ENCODE measurements at regions not wholly inside any gene's neighbourhood (a gene's known extent, or its start where the extent isn't known, plus 50 kb on each side); places are given as distances from the start of the nearest gene placed in this dataset.

GRCh38 chr6:56334937-56335336, 87.6 kb upstream of the COL21A1 start:
- DNase-seq: no peak

GRCh38 chr6:56329271-56330050, 82.1 kb upstream of the COL21A1 start:
- DNase-seq (no peak), ATAC-seq (peak in 1 of 4 donors; percentile 39), FAIRE-seq (no peak)
- Histone ChIP-seq H3K36me3 (no peaks in the 10 kb centered on the region), H3K9me3 (no peaks in the 10 kb centered on the region), H3K4me1 (no peaks in the 10 kb centered on the region), H3K4me3 (no peak overlapping the region), H3K27me3 (no peaks in the 10 kb centered on the region), H3K27ac (no peak overlapping the region)
- intact Hi-C loops (cut with DNase I): no loop called here
- 27 to 49% methylated on average over 3 of the region's 3 CpGs for WGBS, 2 donors
- TF ChIP-seq, protein P1, sequence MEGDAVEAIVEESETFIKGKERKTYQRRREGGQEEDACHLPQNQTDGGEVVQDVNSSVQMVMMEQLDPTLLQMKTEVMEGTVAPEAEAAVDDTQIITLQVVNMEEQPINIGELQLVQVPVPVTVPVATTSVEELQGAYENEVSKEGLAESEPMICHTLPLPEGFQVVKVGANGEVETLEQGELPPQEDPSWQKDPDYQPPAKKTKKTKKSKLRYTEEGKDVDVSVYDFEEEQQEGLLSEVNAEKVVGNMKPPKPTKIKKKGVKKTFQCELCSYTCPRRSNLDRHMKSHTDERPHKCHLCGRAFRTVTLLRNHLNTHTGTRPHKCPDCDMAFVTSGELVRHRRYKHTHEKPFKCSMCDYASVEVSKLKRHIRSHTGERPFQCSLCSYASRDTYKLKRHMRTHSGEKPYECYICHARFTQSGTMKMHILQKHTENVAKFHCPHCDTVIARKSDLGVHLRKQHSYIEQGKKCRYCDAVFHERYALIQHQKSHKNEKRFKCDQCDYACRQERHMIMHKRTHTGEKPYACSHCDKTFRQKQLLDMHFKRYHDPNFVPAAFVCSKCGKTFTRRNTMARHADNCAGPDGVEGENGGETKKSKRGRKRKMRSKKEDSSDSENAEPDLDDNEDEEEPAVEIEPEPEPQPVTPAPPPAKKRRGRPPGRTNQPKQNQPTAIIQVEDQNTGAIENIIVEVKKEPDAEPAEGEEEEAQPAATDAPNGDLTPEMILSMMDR (IDR thresholded peaks at IDR 0.05): no peak

More at GRCh38 chr6:56334937-56335336, 87.6 kb upstream of the COL21A1 start:
- no peaks in the 10 kb centered on the region for H3K36me3 ChIP-seq
- no peak for ATAC-seq
- H3K4me3 ChIP-seq: no peak overlapping the region
- no peaks in the 10 kb centered on the region for H3K9me3 ChIP-seq
- no peaks in the 10 kb centered on the region for H3K4me1 ChIP-seq
- 78 to 90% methylated on average over 1 of the region's 1 CpG for WGBS, 2 donors
- no peaks in the 10 kb centered on the region for H3K27me3 ChIP-seq
- no peak overlapping the region for H3K27ac ChIP-seq
- FAIRE-seq: no peak
- intact Hi-C loops (cut with DNase I): no loop called here
- TF ChIP-seq, protein P1 (IDR thresholded peaks at IDR 0.05): no peak

- intact Hi-C loops (cut with DNase I): no loop called here
- Histone ChIP-seq H3K36me3 (no peaks in the 10 kb centered on the region), H3K27ac (no peak overlapping the region), H3K9me3 (no peaks in the 10 kb centered on the region), H3K4me3 (no peak overlapping the region), H3K4me1 (no peaks in the 10 kb centered on the region), H3K27me3 (no peaks in the 10 kb centered on the region)
- FAIRE-seq (no peak), DNase-seq (no peak), ATAC-seq (no peak)
- WGBS, 2 donors: 62 to 77% methylated on average over 5 of the region's 5 CpGs
- TF ChIP-seq, protein P1 (IDR thresholded peaks at IDR 0.05): no peak
Observed at GRCh38 chr6:56328728-56329090, 81.3 kb upstream of the COL21A1 start.

GRCh38 chr6:56327946-56328727, 80.8 kb upstream of the COL21A1 start:
- WGBS, 2 donors: 48 to 62% methylated on average over 3 of the region's 3 CpGs
- Histone ChIP-seq H3K4me3 (no peak overlapping the region), H3K4me1 (no peaks in the 10 kb centered on the region), H3K9me3 (no peaks in the 10 kb centered on the region), H3K27ac (no peak overlapping the region), H3K36me3 (no peaks in the 10 kb centered on the region), H3K27me3 (no peaks in the 10 kb centered on the region)
- TF ChIP-seq, protein P1 (IDR thresholded peaks at IDR 0.05): no peak
- FAIRE-seq (no peak), ATAC-seq (no peak), DNase-seq (no peak)
- intact Hi-C loops (cut with DNase I): no loop called here

DNA sequence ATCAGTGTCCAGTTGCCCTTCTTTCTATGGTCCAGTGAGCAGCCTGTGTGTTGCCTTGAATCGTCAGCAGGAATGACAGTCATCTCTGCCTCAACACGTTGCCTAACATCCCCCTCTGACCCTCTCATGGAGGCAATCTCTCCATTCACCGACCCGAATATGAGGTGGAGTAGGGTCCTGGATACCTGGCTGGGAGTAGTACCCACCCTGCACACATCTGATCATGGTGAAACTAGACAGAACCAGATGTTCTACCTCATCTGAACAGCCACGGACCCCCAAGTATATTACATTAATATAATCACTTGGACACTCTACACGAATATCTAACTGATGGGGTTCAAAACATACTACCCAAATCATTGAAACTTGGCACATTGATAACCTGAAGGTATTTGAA, 77.0 kb upstream of the COL21A1 start:
- TF ChIP-seq, protein P1 (IDR thresholded peaks at IDR 0.05): no peak
- H3K27ac ChIP-seq: no peak overlapping the region
- ATAC-seq (no peak), DNase-seq (no peak), FAIRE-seq (no peak)
- intact Hi-C loops (cut with DNase I): no loop called here
- 27 to 35% methylated on average over 6 of the region's 6 CpGs for WGBS, 2 donors
- H3K9me3 ChIP-seq: no peaks in the 10 kb centered on the region
- H3K4me3 ChIP-seq: no peak overlapping the region
- no peaks in the 10 kb centered on the region for H3K27me3 ChIP-seq
- no peaks in the 10 kb centered on the region for H3K4me1 ChIP-seq
- H3K36me3 ChIP-seq: no peaks in the 10 kb centered on the region
